K562 (cell line): ENCODE measurements at regions not wholly inside any gene's neighbourhood (a gene's known extent, or its start where the extent isn't known, plus 50 kb on each side); places are given as distances from the start of the nearest gene placed in this dataset.

Source experiments
- ATAC-seq: fragments of 200-7000 bp; cut with Tn5 transposase; 3 replicates; pipeline ENCODE4 v1.9.1; 2020; ENCODE audit warnings: moderate library complexity
- BruUV-seq: library from RNA; stranded (reverse); fragments of 400-500 nt; replicated peaks from 2 replicates; lab custom pipeline; 2021; lab: Mats Ljungman, UMichigan
- CTCF ChIA-PET: fragments of 300-600 bp; formaldehyde crosslinking; extraction: SDS; loops from one replicate; lab custom pipeline; 2021; ENCODE audit warnings: low intra/inter-chr PET ratio; lab: Yijun Ruan, JAX
- POLR2A ChIA-PET: fragments of 300-600, 350-650 bp; sonication (Branson Sonifier 250); formaldehyde crosslinking; extraction: SDS; loops from one replicate; lab custom pipeline; 2021; ENCODE audit warnings: antibody characterized with exemption, inconsistent platforms; lab: Yijun Ruan, JAX
- DNase-seq, 4 experiments: peaks; one replicate each; pipeline versions ENCODE4 v3.0.0 to v3.0.0-alpha.2; 2011 to 2018; ENCODE audit warnings: low spot score in 3 of 4, mixed read lengths in 3 of 4; ENCODE audit errors: extremely low read depth in 1 of 4
- FAIRE-seq: peaks from 2 replicates; lab custom pipeline; 2011; peaks lifted over from hg19 to GRCh38; lab: Jason Lieb, UNC
- H2AFZ ChIP-seq: 2 replicates; pipeline ENCODE4 v1.6.0; 2011; ENCODE audit warnings: low read depth, low read length, control low read depth, inconsistent platforms
- H3K27ac ChIP-seq: fragments of 200-600 bp; 3 replicates; pipeline ENCODE4 v1.8.0; 2011; ENCODE audit warnings: low read depth, mild to moderate bottlenecking, control low read depth, inconsistent platforms, low read length, moderate library complexity, mixed read lengths; ENCODE audit errors: extremely low read depth
- H3K27me3 ChIP-seq, 2 experiments: fragments of 300-600 bp in 1 of 2; 2 replicates in 1 of 2; 3 replicates in 1 of 2; pipeline versions ENCODE4 v1.6.0 to v1.8.0; 2011; ENCODE audit warnings: inconsistent platforms in 2 of 2, low read length in 2 of 2, mild to moderate bottlenecking in 1 of 2, mixed read lengths in 1 of 2, moderate library complexity in 1 of 2; ENCODE audit not compliant: control insufficient read depth in 2 of 2, insufficient read depth in 2 of 2
- H3K36me3 ChIP-seq: fragments of 300-600 bp; 3 replicates; pipeline ENCODE4 v1.8.0; 2011; ENCODE audit warnings: mild to moderate bottlenecking, low read length, inconsistent platforms; ENCODE audit not compliant: control insufficient read depth, insufficient read depth
- H3K4me1 ChIP-seq, 2 experiments: fragments of 200-600 bp in 1 of 2; replicated peaks in 1 of 2; 2 replicates in 1 of 2; 3 replicates in 1 of 2; pipeline versions ENCODE4 v1.5.1 to v1.8.0; 2011; ENCODE audit warnings: inconsistent platforms in 2 of 2, low read length in 2 of 2, mild to moderate bottlenecking in 1 of 2, mixed read lengths in 1 of 2, moderate library complexity in 1 of 2; ENCODE audit not compliant: control insufficient read depth in 2 of 2, insufficient read depth in 2 of 2
- H3K4me2 ChIP-seq: 2 replicates; pipeline ENCODE4 v1.6.1; 2011; ENCODE audit warnings: low read length, control low read depth, inconsistent platforms, mixed read lengths; ENCODE audit not compliant: insufficient read depth
- H3K4me3 ChIP-seq: fragments of 200-600 bp; sonication (generic), shearing (Covaris generic); 2 replicates; pipeline ENCODE4 v1.5.1; 2016; ENCODE audit warnings: control low read depth, inconsistent platforms
- H3K79me2 ChIP-seq: fragments of 200-600 bp; 3 replicates; pipeline ENCODE4 v1.8.0; 2011; ENCODE audit warnings: low read length, inconsistent platforms; ENCODE audit not compliant: control insufficient read depth, insufficient read depth
- H3K9ac ChIP-seq, 2 experiments: 2 replicates each; pipeline versions ENCODE4 v1.6.0 to v1.6.1; 2011; ENCODE audit warnings: low read depth in 2 of 2, low read length in 2 of 2, control low read depth in 1 of 2, inconsistent platforms in 1 of 2, mild to moderate bottlenecking in 1 of 2, mixed read lengths in 1 of 2; ENCODE audit not compliant: insufficient read depth in 1 of 2
- H3K9me1 ChIP-seq: one replicate; pipeline ENCODE4 v1.6.0; 2011; ENCODE audit warnings: inconsistent platforms, mild to moderate bottlenecking, low read length, moderate library complexity; ENCODE audit not compliant: control insufficient read depth, insufficient read depth
- H3K9me3 ChIP-seq: replicated peaks from 2 replicates; pipeline ENCODE4 v1.5.1; 2011; ENCODE audit warnings: low read depth, low read length, inconsistent platforms; ENCODE audit not compliant: control insufficient read depth, insufficient read depth
- H4K20me1 ChIP-seq: replicated peaks from 2 replicates; pipeline ENCODE4 v1.6.1; 2011; ENCODE audit warnings: low read length, inconsistent platforms, mixed read lengths; ENCODE audit not compliant: control insufficient read depth, insufficient read depth
- HNRNPK ChIP-seq: fragments of 200-400 bp; formaldehyde crosslinking; IDR thresholded peaks from one replicate; pipeline ENCODE4 v1.6.1; 2018; ENCODE audit warnings: mild to moderate bottlenecking, low read depth, low read length; ENCODE audit not compliant: poor library complexity, severe bottlenecking
- MEIS2 ChIP-seq: fragments of 450-650 bp; IDR thresholded peaks from 2 replicates; pipeline ENCODE4 v1.6.1; 2014; ENCODE audit warnings: mild to moderate bottlenecking; ENCODE audit not compliant: partially characterized antibody
- YBX1 ChIP-seq: fragments of 450-650 bp; IDR thresholded peaks from 2 replicates; pipeline ENCODE4 v1.7.1; 2016; ENCODE audit warnings: mild to moderate bottlenecking
- WGBS: fragments of 100-300 bp; shearing (Covaris generic); methylation state at CpG from one replicate; pipeline ENCODE4 v1.1.6; 2016; ENCODE audit warnings: low coverage, mixed read lengths; ENCODE audit not compliant: insufficient coverage; ENCODE audit errors: missing lambda C conversion rate; 5-methylcytosine and 5-hydroxymethylcytosine counted together
- in situ Hi-C: fragments of 300-500 bp; cut with MboI; formaldehyde crosslinking; loops from 4 replicates; pipeline ENCODE4 v1.15.0; 2018; ENCODE audit warnings: inconsistent platforms, mixed read lengths
- intact Hi-C: fragments of 100-400 bp; cut with micrococcal nuclease; formaldehyde crosslinking; loops from 2 replicates; pipeline ENCODE4 v1.14.2; 2022
- TF ChIP-seq, protein P1 (sequence below): fragments of 450-650 bp; IDR thresholded peaks from 2 replicates; pipeline ENCODE4 v1.6.1; 2016
- TF ChIP-seq, protein P2 (sequence below): fragments of 450-650 bp; formaldehyde crosslinking; IDR thresholded peaks from 2 replicates; pipeline ENCODE4 v1.4.0; 2020; ENCODE audit warnings: mild to moderate bottlenecking, mixed read lengths
- TF ChIP-seq, protein P3 (sequence below), 2 experiments: fragments of 450-650 bp; formaldehyde crosslinking in 1 of 2; IDR thresholded peaks; 2 replicates each; pipeline versions ENCODE4 v1.4.0 to v1.6.1; 2014 to 2020; ENCODE audit warnings: mild to moderate bottlenecking in 2 of 2, borderline replicate concordance in 1 of 2, low read depth in 1 of 2

DNA sequence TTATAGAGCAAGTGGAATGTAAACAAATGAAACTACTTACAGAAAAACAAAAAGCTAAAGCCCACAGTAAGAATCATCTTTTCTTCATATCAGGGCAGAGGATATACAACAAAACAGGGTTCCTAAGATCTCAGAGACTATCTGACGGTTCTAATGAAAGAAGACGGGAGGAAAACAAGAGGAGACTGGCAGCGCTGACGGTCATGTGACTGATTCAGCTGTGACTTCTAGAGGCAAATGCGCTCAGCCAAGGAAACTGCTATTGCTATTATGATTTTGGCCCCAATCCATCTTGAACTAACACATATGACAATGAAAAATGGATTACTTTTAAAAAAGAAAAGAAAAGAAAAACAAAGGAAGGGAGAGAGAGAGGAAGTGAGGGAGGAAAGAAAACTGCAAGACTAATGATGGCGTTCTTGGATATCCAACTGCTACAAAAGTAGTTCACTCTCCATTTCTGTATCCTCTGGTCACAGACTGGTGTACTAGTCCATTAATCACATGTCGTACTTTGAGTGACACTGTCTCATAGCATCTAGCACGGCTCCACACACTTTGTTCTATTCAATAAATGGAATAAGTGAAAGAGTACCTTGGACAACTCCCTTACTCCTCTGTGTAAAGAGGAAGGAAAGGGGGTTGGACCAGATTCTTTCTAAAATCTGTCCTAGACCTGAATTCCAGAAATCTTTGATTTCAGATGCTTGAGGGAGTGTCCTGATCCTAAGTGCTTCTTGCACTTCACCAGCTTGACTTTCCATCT lies 119.3 kb downstream of the DAD1 start:
- Histone ChIP-seq H3K27me3 (no peaks in the 10 kb centered on the region), H3K4me3 (no peak overlapping the region), H2AFZ (no peak overlapping the region), H3K4me1 (peaks cover 0 to 3% of the 10 kb centered on the region in 2 experiments; a peak in 3 of 5 replicates), H3K79me2 (no peaks in the 10 kb centered on the region), H3K27ac (no peak overlapping the region), H3K9me1 (no peaks in the 10 kb centered on the region), H4K20me1 (no peaks in the 10 kb centered on the region), H3K4me2 (no peak overlapping the region), H3K9ac (no peak overlapping the region), H3K9me3 (no peaks in the 10 kb centered on the region), H3K36me3 (no peaks in the 10 kb centered on the region)
- ChIA-PET POLR2A (interaction anchor here (0.6 kb wide), 1 partner anchor 81 kb away, joined by 3 read pairs; no protein-coding TSS in a partner anchor), CTCF (interaction anchor here (0.6 to 4.2 kb wide), 2 partner anchors 78 to 155 kb away, joined by 3 to 33 read pairs; no protein-coding TSS in a partner anchor)
- BruUV-seq: no TSS peak
- intact Hi-C loops: loop anchor here (5.0 kb wide), 2 partner anchors 37 to 152 kb away; no protein-coding TSS in a partner anchor
- in situ Hi-C loops: loop anchor here (5.0 to 10.0 kb wide), 2 partner anchors 77 to 165 kb away; no protein-coding TSS in a partner anchor
- TF ChIP-seq, protein P1, sequence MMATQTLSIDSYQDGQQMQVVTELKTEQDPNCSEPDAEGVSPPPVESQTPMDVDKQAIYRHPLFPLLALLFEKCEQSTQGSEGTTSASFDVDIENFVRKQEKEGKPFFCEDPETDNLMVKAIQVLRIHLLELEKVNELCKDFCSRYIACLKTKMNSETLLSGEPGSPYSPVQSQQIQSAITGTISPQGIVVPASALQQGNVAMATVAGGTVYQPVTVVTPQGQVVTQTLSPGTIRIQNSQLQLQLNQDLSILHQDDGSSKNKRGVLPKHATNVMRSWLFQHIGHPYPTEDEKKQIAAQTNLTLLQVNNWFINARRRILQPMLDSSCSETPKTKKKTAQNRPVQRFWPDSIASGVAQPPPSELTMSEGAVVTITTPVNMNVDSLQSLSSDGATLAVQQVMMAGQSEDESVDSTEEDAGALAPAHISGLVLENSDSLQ: peak; percentile 57
- peak; percentile 39 for TF ChIP-seq MEIS2
- TF ChIP-seq, protein P2, sequence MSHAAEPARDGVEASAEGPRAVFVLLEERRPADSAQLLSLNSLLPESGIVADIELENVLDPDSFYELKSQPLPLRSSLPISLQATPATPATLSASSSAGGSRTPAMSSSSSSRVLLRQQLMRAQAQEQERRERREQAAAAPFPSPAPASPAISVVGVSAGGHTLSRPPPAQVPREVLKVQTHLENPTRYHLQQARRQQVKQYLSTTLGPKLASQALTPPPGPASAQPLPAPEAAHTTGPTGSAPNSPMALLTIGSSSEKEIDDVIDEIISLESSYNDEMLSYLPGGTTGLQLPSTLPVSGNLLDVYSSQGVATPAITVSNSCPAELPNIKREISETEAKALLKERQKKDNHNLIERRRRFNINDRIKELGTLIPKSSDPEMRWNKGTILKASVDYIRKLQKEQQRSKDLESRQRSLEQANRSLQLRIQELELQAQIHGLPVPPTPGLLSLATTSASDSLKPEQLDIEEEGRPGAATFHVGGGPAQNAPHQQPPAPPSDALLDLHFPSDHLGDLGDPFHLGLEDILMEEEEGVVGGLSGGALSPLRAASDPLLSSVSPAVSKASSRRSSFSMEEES (CRISPR knock-in tag): peak; percentile 70
- TF ChIP-seq, protein P3, sequence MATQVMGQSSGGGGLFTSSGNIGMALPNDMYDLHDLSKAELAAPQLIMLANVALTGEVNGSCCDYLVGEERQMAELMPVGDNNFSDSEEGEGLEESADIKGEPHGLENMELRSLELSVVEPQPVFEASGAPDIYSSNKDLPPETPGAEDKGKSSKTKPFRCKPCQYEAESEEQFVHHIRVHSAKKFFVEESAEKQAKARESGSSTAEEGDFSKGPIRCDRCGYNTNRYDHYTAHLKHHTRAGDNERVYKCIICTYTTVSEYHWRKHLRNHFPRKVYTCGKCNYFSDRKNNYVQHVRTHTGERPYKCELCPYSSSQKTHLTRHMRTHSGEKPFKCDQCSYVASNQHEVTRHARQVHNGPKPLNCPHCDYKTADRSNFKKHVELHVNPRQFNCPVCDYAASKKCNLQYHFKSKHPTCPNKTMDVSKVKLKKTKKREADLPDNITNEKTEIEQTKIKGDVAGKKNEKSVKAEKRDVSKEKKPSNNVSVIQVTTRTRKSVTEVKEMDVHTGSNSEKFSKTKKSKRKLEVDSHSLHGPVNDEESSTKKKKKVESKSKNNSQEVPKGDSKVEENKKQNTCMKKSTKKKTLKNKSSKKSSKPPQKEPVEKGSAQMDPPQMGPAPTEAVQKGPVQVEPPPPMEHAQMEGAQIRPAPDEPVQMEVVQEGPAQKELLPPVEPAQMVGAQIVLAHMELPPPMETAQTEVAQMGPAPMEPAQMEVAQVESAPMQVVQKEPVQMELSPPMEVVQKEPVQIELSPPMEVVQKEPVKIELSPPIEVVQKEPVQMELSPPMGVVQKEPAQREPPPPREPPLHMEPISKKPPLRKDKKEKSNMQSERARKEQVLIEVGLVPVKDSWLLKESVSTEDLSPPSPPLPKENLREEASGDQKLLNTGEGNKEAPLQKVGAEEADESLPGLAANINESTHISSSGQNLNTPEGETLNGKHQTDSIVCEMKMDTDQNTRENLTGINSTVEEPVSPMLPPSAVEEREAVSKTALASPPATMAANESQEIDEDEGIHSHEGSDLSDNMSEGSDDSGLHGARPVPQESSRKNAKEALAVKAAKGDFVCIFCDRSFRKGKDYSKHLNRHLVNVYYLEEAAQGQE (IDR thresholded peaks at IDR 0.05; ENCODE audit: borderline replicate concordance): peak; percentile 77
- TF ChIP-seq, protein P3 (CRISPR knock-in tag; IDR thresholded peaks at IDR 0.05; ENCODE audit: low read depth): no peak
- TF ChIP-seq YBX1: no peak
- no peak for TF ChIP-seq HNRNPK
- FAIRE-seq: no peak
- no peak for DNase-seq
- 23% methylated on average over 6 of the region's 8 CpGs for WGBS
- ATAC-seq: no peak
